PC-3 (cell line): ENCODE measurements at regions not wholly inside any gene's neighbourhood (a gene's known extent, or its start where the extent isn't known, plus 50 kb on each side); places are given as distances from the start of the nearest gene placed in this dataset.

Experiments
- CTCF ChIP-seq: fragments of 300-600 bp; sonication (generic); conservative IDR thresholded peaks from 2 replicates; pipeline ENCODE4 v1.5.1; 2017; ENCODE audit warnings: antibody characterized with exemption, low read depth, mild to moderate bottlenecking, low read length
- EZH2 ChIP-seq: fragments of 300-600 bp; sonication (generic); IDR thresholded peaks from one replicate; pipeline ENCODE4 v1.6.1; 2017; ENCODE audit warnings: antibody characterized with exemption, mild to moderate bottlenecking, low read length; ENCODE audit not compliant: unreplicated experiment

DNA sequence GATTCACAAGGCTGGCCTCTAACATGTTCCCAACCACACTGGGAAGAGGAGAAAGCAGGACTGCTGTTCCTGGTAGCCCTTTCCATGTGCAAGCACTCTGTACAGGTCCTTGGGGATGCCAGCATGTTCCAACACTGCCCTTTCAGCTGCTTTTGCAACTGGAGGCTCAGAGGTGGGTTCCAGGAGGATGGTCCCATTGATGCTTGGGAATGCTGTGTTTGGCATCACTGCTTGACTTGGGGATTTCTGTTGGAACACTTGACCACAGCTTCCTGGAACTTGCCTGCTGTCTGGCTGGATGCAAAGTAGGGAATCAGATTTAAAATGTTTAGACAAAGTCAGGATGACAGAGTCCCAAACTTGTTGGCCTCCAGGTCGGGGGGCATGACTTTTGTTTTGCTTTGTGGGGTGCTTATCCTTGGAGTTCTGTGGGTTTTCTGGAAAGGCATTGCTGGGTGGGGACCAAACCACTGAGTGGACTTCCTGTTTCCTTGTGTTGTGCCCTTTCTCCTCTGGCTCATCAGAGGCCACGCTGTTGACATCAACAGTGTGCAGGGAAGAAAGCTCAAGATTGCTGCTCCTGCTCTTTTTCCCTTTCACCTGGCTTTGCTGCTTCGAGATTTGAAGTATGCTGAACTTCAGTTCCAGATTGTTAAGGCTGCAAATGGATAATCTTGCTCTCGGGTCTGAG, 148.5 kb upstream of the RPS23 start:
- TF ChIP-seq CTCF (no peak), EZH2 (no peak)
